GM12891 (cell line): ENCODE measurements at regions not wholly inside any gene's neighbourhood (a gene's known extent, or its start where the extent isn't known, plus 50 kb on each side); places are given as distances from the start of the nearest gene placed in this dataset.

Experiments used
- PAX5 ChIP-seq: IDR thresholded peaks from 2 replicates; pipeline ENCODE4 v1.6.1; 2011; ENCODE audit warnings: low read length, moderate library complexity, mild to moderate bottlenecking; ENCODE audit not compliant: insufficient read depth, severe bottlenecking
- POLR2A ChIP-seq: IDR thresholded peaks from 2 replicates; pipeline ENCODE4 v1.6.1; 2011; ENCODE audit warnings: low read depth, low read length, control low read depth
- POLR2AphosphoS5 ChIP-seq: IDR thresholded peaks from 2 replicates; pipeline ENCODE4 v1.6.1; 2011; ENCODE audit warnings: low read depth, low read length, control low read depth
- POU2F2 ChIP-seq: IDR thresholded peaks from 2 replicates; pipeline ENCODE4 v1.6.1; 2011; ENCODE audit warnings: low read depth, mild to moderate bottlenecking, control low read depth, low read length, moderate library complexity
- TAF1 ChIP-seq: IDR thresholded peaks from 2 replicates; pipeline ENCODE4 v1.6.1; 2011; ENCODE audit warnings: low read depth, low read length, control low read depth

DNA sequence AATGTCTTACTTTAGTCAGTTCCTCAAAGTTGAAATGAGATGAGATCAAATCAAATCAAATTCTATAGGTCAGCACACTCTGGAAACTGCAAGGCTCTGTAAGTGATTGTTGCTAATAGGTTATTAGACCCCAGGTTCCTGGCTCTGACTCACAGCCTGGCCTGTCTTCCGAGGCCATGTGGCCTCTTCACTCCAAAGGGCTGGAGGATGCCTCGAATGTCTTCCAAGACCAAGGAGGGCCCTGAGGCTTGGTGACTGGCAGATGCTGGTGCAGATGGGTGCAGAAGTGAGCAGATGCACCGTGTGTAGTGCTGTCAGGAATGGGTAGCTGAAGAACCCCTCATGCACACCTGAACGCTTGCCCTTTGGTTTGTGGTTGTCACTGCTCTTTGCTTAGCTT lies 113.4 kb downstream of the MAB21L3 start:
- TF ChIP-seq TAF1, result no peak
- TF ChIP-seq POLR2A, result no peak
- TF ChIP-seq POLR2AphosphoS5, result no peak
- TF ChIP-seq PAX5, result no peak
- TF ChIP-seq POU2F2, result no peak
